Neural cell (in vitro differentiated cells): ENCODE measurements at regions not wholly inside any gene's neighbourhood (a gene's known extent, or its start where the extent isn't known, plus 50 kb on each side); places are given as distances from the start of the nearest gene placed in this dataset.

Source experiments
- H2AFZ ChIP-seq: fragments of 200-600, 300-800 bp; sonication (generic), shearing (Covaris generic); 2 replicates; pipeline ENCODE4 v1.6.0; 2014; ENCODE audit warnings: low read depth, mild to moderate bottlenecking, antibody characterized with exemption, low read length, moderate library complexity
- H3F3A ChIP-seq: fragments of 200-600 bp; shearing (Covaris generic); 2 replicates; pipeline ENCODE4 v1.6.1; 2016; ENCODE audit warnings: mild to moderate bottlenecking, moderate library complexity, mixed read lengths, antibody characterized with exemption, low read length; ENCODE audit not compliant: insufficient read depth, poor library complexity, severe bottlenecking
- H3K27ac ChIP-seq: fragments of 200-600, 300-800 bp; sonication (generic), shearing (Covaris generic); 2 replicates; pipeline ENCODE4 v1.5.1; 2014; ENCODE audit warnings: mild to moderate bottlenecking, low read length, moderate library complexity
- H3K27me3 ChIP-seq: fragments of 300-800, 200-600 bp; sonication (generic), shearing (Covaris generic); 2 replicates; pipeline ENCODE4 v1.6.0; 2014; ENCODE audit warnings: mild to moderate bottlenecking, low read depth, low read length, moderate library complexity; ENCODE audit not compliant: insufficient read depth
- H3K36me3 ChIP-seq: fragments of 300-800, 200-600 bp; sonication (generic), shearing (Covaris generic); 2 replicates; pipeline ENCODE4 v1.5.1; 2014; ENCODE audit warnings: mild to moderate bottlenecking, antibody characterized with exemption, low read length, moderate library complexity; ENCODE audit not compliant: insufficient read depth
- H3K4me2 ChIP-seq: fragments of 300-800, 200-600 bp; sonication (generic), shearing (Covaris generic); 2 replicates; pipeline ENCODE4 v1.6.0; 2014; ENCODE audit warnings: mild to moderate bottlenecking, low read length
- H3K4me3 ChIP-seq: fragments of 300-800, 200-600 bp; sonication (generic), shearing (Covaris generic); 2 replicates; pipeline ENCODE4 v1.5.1; 2014; ENCODE audit warnings: mild to moderate bottlenecking, low read length, moderate library complexity
- H3K79me2 ChIP-seq: fragments of 200-600 bp; shearing (Covaris generic); replicated peaks from 2 replicates; pipeline ENCODE4 v1.6.0; 2014; ENCODE audit warnings: mild to moderate bottlenecking, low read length, moderate library complexity; ENCODE audit not compliant: insufficient read depth
- H3K9ac ChIP-seq: fragments of 300-800, 200-600 bp; sonication (generic), shearing (Covaris generic); 2 replicates; pipeline ENCODE4 v1.6.1; 2016; ENCODE audit warnings: mild to moderate bottlenecking, low read length, mixed read lengths
- H3K9me2 ChIP-seq: fragments of 200-600 bp; shearing (Covaris generic); 2 replicates; pipeline ENCODE4 v1.6.1; 2016; ENCODE audit warnings: mild to moderate bottlenecking, low read length, mixed read lengths; ENCODE audit not compliant: insufficient read depth
- H3K9me3 ChIP-seq: fragments of 200-600, 300-800 bp; sonication (generic), shearing (Covaris generic); 2 replicates; pipeline ENCODE4 v1.6.1; 2016; ENCODE audit warnings: mild to moderate bottlenecking, mixed run types, low read length, moderate library complexity, mixed read lengths
- H4K20me1 ChIP-seq: fragments of 200-600 bp; shearing (Covaris generic); 2 replicates; pipeline ENCODE4 v1.6.1; 2016; ENCODE audit warnings: mild to moderate bottlenecking, mixed run types; ENCODE audit not compliant: insufficient read depth
- EP300 ChIP-seq: fragments of 450-650 bp; conservative IDR thresholded peaks from 2 replicates; pipeline ENCODE4 v1.6.1; 2014; ENCODE audit warnings: antibody characterized with exemption, mild to moderate bottlenecking, moderate library complexity; ENCODE audit not compliant: poor library complexity, severe bottlenecking
- EZH2 ChIP-seq: fragments of 200-600, 300-800 bp; shearing (Covaris generic), sonication (generic); IDR thresholded peaks from 2 replicates; pipeline ENCODE4 v1.6.1; 2014; ENCODE audit warnings: antibody characterized with exemption, low read length, borderline replicate concordance, mild to moderate bottlenecking; ENCODE audit not compliant: insufficient read depth, poor library complexity, severe bottlenecking
- MXI1 ChIP-seq: fragments of 450-650 bp; conservative IDR thresholded peaks from 2 replicates; pipeline ENCODE4 v1.6.1; 2014; ENCODE audit warnings: antibody characterized with exemption, mild to moderate bottlenecking; ENCODE audit not compliant: poor library complexity, severe bottlenecking
- POLR2AphosphoS5 ChIP-seq: IDR thresholded peaks from 2 replicates; pipeline ENCODE4 v1.6.1; 2012
- RAD21 ChIP-seq: fragments of 450-650 bp; conservative IDR thresholded peaks from 2 replicates; pipeline ENCODE4 v1.6.1; 2014; ENCODE audit warnings: antibody characterized with exemption, mild to moderate bottlenecking, moderate library complexity
- REST ChIP-seq: IDR thresholded peaks from 2 replicates; pipeline ENCODE4 v1.6.1; 2012; ENCODE audit warnings: borderline replicate concordance
- SMC3 ChIP-seq: fragments of 450-650 bp; conservative IDR thresholded peaks from 2 replicates; pipeline ENCODE4 v1.6.1; 2014; ENCODE audit warnings: antibody characterized with exemption, mild to moderate bottlenecking, moderate library complexity; ENCODE audit not compliant: poor library complexity
- TAF1 ChIP-seq: IDR thresholded peaks from 2 replicates; pipeline ENCODE4 v1.6.1; 2012; ENCODE audit warnings: low read depth
- TF ChIP-seq, protein P1 (sequence below): fragments of 450-650 bp; IDR thresholded peaks from 2 replicates; pipeline ENCODE4 v1.5.1; 2014; ENCODE audit warnings: antibody characterized with exemption, mild to moderate bottlenecking, moderate library complexity; ENCODE audit not compliant: poor library complexity, severe bottlenecking

- Histone ChIP-seq H3K27me3 (no peaks in the 10 kb centered on the region), H3K9me2 (no peaks in the 10 kb centered on the region), H3K27ac (no peak overlapping the region), H2AFZ (no peak overlapping the region), H3K9me3 (no peaks in the 10 kb centered on the region), H3F3A (peaks cover 2% of the 10 kb centered on the region), H3K9ac (no peak overlapping the region), H3K36me3 (no peaks in the 10 kb centered on the region), H3K4me3 (no peak overlapping the region), H3K79me2 (no peaks in the 10 kb centered on the region), H3K4me2 (no peak overlapping the region), H4K20me1 (no peaks in the 10 kb centered on the region)
- TF ChIP-seq EP300 (no peak), REST (no peak), POLR2AphosphoS5 (no peak)
Observed at GRCh38 chr12:78371284-78371683, 493.3 kb upstream of the SYT1 start.

- Histone ChIP-seq H4K20me1 (no peaks in the 10 kb centered on the region), H3K27ac (no peak overlapping the region)
Observed at GRCh38 chr12:78375461-78375860, 489.1 kb upstream of the SYT1 start.

More at GRCh38 chr12:78375461-78375860, 489.1 kb upstream of the SYT1 start:
- H3K4me2 ChIP-seq: no peak overlapping the region
- H3K36me3 ChIP-seq: no peaks in the 10 kb centered on the region
- H3F3A ChIP-seq: peaks cover 2% of the 10 kb centered on the region
- no peaks in the 10 kb centered on the region for H3K9me2 ChIP-seq
- H3K79me2 ChIP-seq: no peaks in the 10 kb centered on the region
- no peaks in the 10 kb centered on the region for H3K27me3 ChIP-seq
- no peak for TF ChIP-seq EP300
- no peak for TF ChIP-seq MXI1
- TF ChIP-seq RAD21: no peak
- no peak for TF ChIP-seq POLR2AphosphoS5
- no peak for TF ChIP-seq EZH2
- TF ChIP-seq REST: no peak
- no peak for TF ChIP-seq SMC3
- no peak for TF ChIP-seq TAF1
- TF ChIP-seq, protein P1, sequence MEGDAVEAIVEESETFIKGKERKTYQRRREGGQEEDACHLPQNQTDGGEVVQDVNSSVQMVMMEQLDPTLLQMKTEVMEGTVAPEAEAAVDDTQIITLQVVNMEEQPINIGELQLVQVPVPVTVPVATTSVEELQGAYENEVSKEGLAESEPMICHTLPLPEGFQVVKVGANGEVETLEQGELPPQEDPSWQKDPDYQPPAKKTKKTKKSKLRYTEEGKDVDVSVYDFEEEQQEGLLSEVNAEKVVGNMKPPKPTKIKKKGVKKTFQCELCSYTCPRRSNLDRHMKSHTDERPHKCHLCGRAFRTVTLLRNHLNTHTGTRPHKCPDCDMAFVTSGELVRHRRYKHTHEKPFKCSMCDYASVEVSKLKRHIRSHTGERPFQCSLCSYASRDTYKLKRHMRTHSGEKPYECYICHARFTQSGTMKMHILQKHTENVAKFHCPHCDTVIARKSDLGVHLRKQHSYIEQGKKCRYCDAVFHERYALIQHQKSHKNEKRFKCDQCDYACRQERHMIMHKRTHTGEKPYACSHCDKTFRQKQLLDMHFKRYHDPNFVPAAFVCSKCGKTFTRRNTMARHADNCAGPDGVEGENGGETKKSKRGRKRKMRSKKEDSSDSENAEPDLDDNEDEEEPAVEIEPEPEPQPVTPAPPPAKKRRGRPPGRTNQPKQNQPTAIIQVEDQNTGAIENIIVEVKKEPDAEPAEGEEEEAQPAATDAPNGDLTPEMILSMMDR: no peak
- no peak overlapping the region for H2AFZ ChIP-seq
- H3K4me3 ChIP-seq: no peak overlapping the region
- peaks cover 6% of the 10 kb centered on the region for H3K9me3 ChIP-seq
- H3K9ac ChIP-seq: no peak overlapping the region
